ENCODE measurements at regions not wholly inside any gene's neighbourhood (a gene's known extent, or its start where the extent isn't known, plus 50 kb on each side); places are given as distances from the start of the nearest gene placed in this dataset.

GRCh38 chr3:22994781-22995180 is 208.3 kb upstream of the UBE2E2 start:
- Histone ChIP-seq H3K27me3 (ENCODE audit: insufficient read depth, low read length) (no peaks in the 10 kb centered on the region), H3K23me2 (ENCODE audit: insufficient read length, low read depth, low read length, poor library complexity, severe bottlenecking) (no peaks in the 10 kb centered on the region), H3K4me2 (ENCODE audit: insufficient read depth, insufficient read length, low read length) (no peak overlapping the region), H2AK5ac (ENCODE audit: insufficient read length, low read length) (no peak overlapping the region), H3K27ac (ENCODE audit: insufficient read length, low read depth, low read length) (no peak overlapping the region), H3K4ac (ENCODE audit: low read depth, low read length) (no peak overlapping the region), H3K9ac (ENCODE audit: extremely low read depth, insufficient read length, low read length) (no peak overlapping the region), H3K9me3 (ENCODE audit: control insufficient read depth, low read depth, low read length) (no peaks in the 10 kb centered on the region), H3K79me2 (ENCODE audit: insufficient read depth, low read length) (no peaks in the 10 kb centered on the region), H2BK120ac (ENCODE audit: low read depth, low read length, poor library complexity, severe bottlenecking) (no peak overlapping the region), H3K23ac (ENCODE audit: insufficient read length, low read depth, low read length) (no peak overlapping the region), H2BK15ac (ENCODE audit: low read depth, low read length) (no peak overlapping the region), H4K91ac (ENCODE audit: insufficient read length, low read depth, low read length) (no peak overlapping the region), H2BK12ac (ENCODE audit: insufficient read length, low read depth, low read length) (no peak overlapping the region), H3K14ac (ENCODE audit: insufficient read depth, low read length) (no peak overlapping the region), H3T11ph (ENCODE audit: low read length) (no peak overlapping the region), H3K56ac (ENCODE audit: insufficient read length, low read depth, low read length) (no peak overlapping the region), H4K20me1 (ENCODE audit: control insufficient read depth, insufficient read depth, insufficient read length) (no peaks in the 10 kb centered on the region), H3K18ac (ENCODE audit: insufficient read length, low read depth, low read length) (no peak overlapping the region), H4K8ac (replicated peaks; ENCODE audit: insufficient read length, low read depth, low read length) (no peak overlapping the region), H2BK5ac (ENCODE audit: insufficient read length, low read length) (no peak overlapping the region), H3K4me1 (ENCODE audit: insufficient read depth, low read length) (peaks cover 2% of the 10 kb centered on the region; the same call in 1 of the 2 replicates), H3K79me1 (ENCODE audit: insufficient read depth, low read depth, low read length, poor library complexity, severe bottlenecking) (no peaks in the 10 kb centered on the region), H4K5ac (ENCODE audit: insufficient read length, low read depth, low read length) (no peak overlapping the region), H2BK20ac (ENCODE audit: low read depth, low read length, poor library complexity, severe bottlenecking) (no peak overlapping the region), H2AFZ (ENCODE audit: low read length) (no peak overlapping the region)
- no CpG with 5 or more reads among the region's 2 CpGs for WGBS (ENCODE audit: extremely low coverage, insufficient read length, low lambda C conversion rate)
- Mint-ChIP-seq H3K9me3 (no peaks in the 10 kb centered on the region), H3K4me1 (peaks cover 16 to 22% of the 10 kb centered on the region in 2 experiments), H3K4me3 (no peak overlapping the region), H3K27ac (no peak overlapping the region), H3K36me3 (ENCODE audit: insufficient read depth in 1 of 3, low read depth in 3 of 3) (peaks cover 0 to 7% (median 0%) of the 10 kb centered on the region in 3 experiments; a peak in 1 of 7 replicates), H3K27me3 (ENCODE audit: low read depth) (no peaks in the 10 kb centered on the region; the same call in 1 of the 2 replicates)
- DNase-seq = no peak
- no peak for TF ChIP-seq CTCF (conservative IDR thresholded peaks at IDR 0.05)
